Testis (tissue), 2 donors: ENCODE measurements at regions not wholly inside any gene's neighbourhood (a gene's known extent, or its start where the extent isn't known, plus 50 kb on each side); places are given as distances from the start of the nearest gene placed in this dataset.

ENCODE experiments used
- POLR2A ChIP-seq: fragments of 450-650 bp; IDR thresholded peaks from one replicate; pipeline ENCODE4 v1.6.1; 2017; ENCODE audit warnings: antibody characterized with exemption, mild to moderate bottlenecking, moderate library complexity
- TF ChIP-seq, protein P1 (sequence below), 3 experiments: fragments of 450-650 bp in 2 of 3; fragments of 200-600 bp in 1 of 3; sonication (generic) in 1 of 3; IDR thresholded peaks; one replicate each; pipeline ENCODE4 v1.5.1; 2016 to 2019; ENCODE audit warnings: antibody characterized with exemption in 3 of 3, mild to moderate bottlenecking in 2 of 3, moderate library complexity in 1 of 3

DNA sequence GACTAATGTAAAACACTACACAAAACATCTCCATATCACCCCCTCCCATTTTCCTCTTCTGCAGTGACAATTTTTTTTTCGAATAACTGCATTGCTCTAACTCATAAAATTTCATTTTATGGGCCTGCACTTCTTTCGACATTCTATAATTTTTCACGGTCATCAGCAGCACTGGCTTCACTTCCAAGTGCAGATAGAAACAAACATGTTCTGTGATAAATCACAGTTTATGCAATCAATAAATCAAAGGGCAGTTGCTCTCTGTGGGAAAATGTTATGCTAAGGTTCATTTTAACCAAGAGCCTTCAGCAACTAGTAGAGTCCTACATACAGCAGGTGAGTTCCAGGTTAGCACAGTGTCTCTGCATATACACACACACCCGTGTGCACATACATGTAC, 100.1 kb downstream of the GPAM start:
- TF ChIP-seq, protein P1, sequence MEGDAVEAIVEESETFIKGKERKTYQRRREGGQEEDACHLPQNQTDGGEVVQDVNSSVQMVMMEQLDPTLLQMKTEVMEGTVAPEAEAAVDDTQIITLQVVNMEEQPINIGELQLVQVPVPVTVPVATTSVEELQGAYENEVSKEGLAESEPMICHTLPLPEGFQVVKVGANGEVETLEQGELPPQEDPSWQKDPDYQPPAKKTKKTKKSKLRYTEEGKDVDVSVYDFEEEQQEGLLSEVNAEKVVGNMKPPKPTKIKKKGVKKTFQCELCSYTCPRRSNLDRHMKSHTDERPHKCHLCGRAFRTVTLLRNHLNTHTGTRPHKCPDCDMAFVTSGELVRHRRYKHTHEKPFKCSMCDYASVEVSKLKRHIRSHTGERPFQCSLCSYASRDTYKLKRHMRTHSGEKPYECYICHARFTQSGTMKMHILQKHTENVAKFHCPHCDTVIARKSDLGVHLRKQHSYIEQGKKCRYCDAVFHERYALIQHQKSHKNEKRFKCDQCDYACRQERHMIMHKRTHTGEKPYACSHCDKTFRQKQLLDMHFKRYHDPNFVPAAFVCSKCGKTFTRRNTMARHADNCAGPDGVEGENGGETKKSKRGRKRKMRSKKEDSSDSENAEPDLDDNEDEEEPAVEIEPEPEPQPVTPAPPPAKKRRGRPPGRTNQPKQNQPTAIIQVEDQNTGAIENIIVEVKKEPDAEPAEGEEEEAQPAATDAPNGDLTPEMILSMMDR (IDR thresholded peaks at IDR 0.05) = no peak
- no peak for TF ChIP-seq POLR2A
